Nephron progenitor cell (in vitro differentiated cells): ENCODE measurements at regions not wholly inside any gene's neighbourhood (a gene's known extent, or its start where the extent isn't known, plus 50 kb on each side); places are given as distances from the start of the nearest gene placed in this dataset.

Source experiments
- DNase-seq: peaks from one replicate; pipeline ENCODE4 v3.0.0; 2021
- H3K27ac Mint-ChIP-seq: 2 replicates; pipeline ENCODE4 v1.8.0; 2021; ENCODE audit warnings: mild to moderate bottlenecking, moderate library complexity, mixed read lengths
- H3K27me3 Mint-ChIP-seq: 2 replicates; pipeline ENCODE4 v1.8.0; 2021; ENCODE audit warnings: mild to moderate bottlenecking, low read depth, mixed read lengths; ENCODE audit not compliant: poor library complexity
- H3K36me3 Mint-ChIP-seq: 2 replicates; pipeline ENCODE4 v1.8.0; 2021; ENCODE audit warnings: low read depth, mixed read lengths
- H3K4me1 Mint-ChIP-seq: 2 replicates; pipeline ENCODE4 v1.8.0; 2021; ENCODE audit warnings: mixed read lengths
- H3K4me3 Mint-ChIP-seq: 2 replicates; pipeline ENCODE4 v1.8.0; 2021; ENCODE audit warnings: mild to moderate bottlenecking, moderate library complexity, mixed read lengths
- H3K9me3 Mint-ChIP-seq: 2 replicates; pipeline ENCODE4 v1.8.0; 2021; ENCODE audit warnings: mild to moderate bottlenecking, moderate library complexity, mixed read lengths
- TF ChIP-seq, protein P1 (sequence below): fragments of 200-600 bp; sonication (generic); IDR thresholded peaks from 2 replicates; pipeline ENCODE4 v1.5.0; 2021; ENCODE audit warnings: antibody characterized with exemption

DNA sequence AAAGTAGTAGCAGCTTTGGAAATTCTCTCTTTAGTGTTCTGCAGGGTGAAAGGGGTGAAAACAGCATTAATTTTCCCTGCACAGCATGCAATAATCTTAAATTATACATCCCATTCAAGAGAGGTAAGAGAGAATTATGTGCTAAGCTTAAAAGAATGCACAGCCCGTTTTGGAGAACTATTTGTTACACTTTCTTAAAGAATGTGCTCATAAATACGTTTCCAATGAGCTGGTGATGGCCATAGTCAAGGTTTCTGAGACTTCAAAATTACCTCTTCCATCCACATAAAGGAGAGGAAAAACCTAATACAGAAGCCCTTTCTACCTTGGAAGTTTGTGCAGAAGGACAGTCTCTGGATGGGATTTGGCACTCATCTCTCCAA is 766.7 kb upstream of the TENM3 start:
- H3K9me3 Mint-ChIP-seq = no peaks in the 10 kb centered on the region
- H3K27me3 Mint-ChIP-seq = peaks cover 3% of the 10 kb centered on the region
- H3K36me3 Mint-ChIP-seq = no peaks in the 10 kb centered on the region
- DNase-seq = no peak
- H3K27ac Mint-ChIP-seq = no peak overlapping the region
- H3K4me3 Mint-ChIP-seq = no peak overlapping the region
- TF ChIP-seq, protein P1, sequence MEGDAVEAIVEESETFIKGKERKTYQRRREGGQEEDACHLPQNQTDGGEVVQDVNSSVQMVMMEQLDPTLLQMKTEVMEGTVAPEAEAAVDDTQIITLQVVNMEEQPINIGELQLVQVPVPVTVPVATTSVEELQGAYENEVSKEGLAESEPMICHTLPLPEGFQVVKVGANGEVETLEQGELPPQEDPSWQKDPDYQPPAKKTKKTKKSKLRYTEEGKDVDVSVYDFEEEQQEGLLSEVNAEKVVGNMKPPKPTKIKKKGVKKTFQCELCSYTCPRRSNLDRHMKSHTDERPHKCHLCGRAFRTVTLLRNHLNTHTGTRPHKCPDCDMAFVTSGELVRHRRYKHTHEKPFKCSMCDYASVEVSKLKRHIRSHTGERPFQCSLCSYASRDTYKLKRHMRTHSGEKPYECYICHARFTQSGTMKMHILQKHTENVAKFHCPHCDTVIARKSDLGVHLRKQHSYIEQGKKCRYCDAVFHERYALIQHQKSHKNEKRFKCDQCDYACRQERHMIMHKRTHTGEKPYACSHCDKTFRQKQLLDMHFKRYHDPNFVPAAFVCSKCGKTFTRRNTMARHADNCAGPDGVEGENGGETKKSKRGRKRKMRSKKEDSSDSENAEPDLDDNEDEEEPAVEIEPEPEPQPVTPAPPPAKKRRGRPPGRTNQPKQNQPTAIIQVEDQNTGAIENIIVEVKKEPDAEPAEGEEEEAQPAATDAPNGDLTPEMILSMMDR = no peak
- H3K4me1 Mint-ChIP-seq = peaks cover 11% of the 10 kb centered on the region

DNA sequence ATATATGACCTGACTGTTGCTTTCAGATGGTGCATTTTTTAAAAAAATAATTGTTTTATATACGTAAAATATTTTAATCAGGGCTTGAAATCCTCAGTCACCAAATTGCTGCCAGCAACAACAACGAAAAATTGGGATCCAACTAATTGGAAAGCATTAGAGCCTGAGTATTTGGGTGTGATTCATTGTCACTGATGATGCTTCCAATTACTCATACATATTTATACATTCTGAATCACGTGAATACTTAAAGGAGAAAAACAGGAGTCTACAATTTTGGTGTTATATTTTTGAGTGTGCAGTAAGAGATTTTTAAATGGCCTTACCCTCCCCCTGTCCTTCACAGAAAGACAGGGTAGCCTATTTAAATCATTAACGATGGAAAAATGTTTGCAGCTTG is 765.6 kb upstream of the TENM3 start:
- no peak overlapping the region for H3K4me3 Mint-ChIP-seq

DNA sequence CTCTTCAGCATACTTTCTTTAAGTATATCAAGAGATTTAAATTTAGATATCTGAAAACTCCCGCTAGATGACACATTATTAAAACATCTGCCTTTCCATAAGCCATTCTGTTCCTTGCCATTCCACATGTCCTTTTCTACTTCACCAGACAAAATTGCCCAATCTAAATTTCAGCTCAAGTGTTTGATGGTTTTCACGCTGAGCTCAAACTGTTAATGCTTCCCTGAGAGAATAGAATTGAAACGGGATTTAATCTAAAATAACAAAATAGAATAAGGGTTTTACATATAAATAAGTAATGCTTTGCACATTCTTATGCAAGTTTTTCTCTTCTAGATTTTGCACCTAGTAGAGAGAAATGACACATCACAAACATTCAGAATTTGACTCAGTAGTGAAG is 764.5 kb upstream of the TENM3 start:
- Mint-ChIP-seq H3K27ac (no peak overlapping the region), H3K36me3 (no peaks in the 10 kb centered on the region), H3K4me1 (peaks cover 11% of the 10 kb centered on the region), H3K9me3 (no peaks in the 10 kb centered on the region), H3K4me3 (no peak overlapping the region), H3K27me3 (peaks cover 8% of the 10 kb centered on the region)
- DNase-seq = no peak
- TF ChIP-seq, protein P1 = no peak

More for the DNA sequence above, 765.6 kb upstream of the TENM3 start:
- DNase-seq = no peak
- TF ChIP-seq, protein P1 = no peak
- H3K27me3 Mint-ChIP-seq = peaks cover 6% of the 10 kb centered on the region
- no peak overlapping the region for H3K27ac Mint-ChIP-seq
- no peaks in the 10 kb centered on the region for H3K36me3 Mint-ChIP-seq
- peaks cover 11% of the 10 kb centered on the region for H3K4me1 Mint-ChIP-seq
- H3K9me3 Mint-ChIP-seq = no peaks in the 10 kb centered on the region

DNA sequence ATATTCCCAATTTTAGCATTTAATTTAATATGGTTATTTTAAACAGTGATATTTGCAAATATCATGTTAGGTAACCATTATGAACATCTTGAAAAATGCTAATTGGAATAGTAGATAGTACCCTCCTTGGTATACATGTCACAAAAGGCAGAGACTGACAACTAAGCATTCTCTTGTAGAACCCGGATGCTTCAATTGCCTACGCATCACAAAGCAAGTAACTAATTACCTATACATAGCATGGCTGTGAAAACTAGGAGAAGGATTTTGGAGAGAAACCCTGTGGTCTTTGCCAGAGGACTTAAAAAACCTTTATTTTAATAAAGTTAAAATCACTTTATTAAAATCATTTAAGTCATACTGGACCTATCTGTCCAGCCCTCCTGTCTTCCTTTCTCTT is 764.1 kb upstream of the TENM3 start:
- H3K36me3 Mint-ChIP-seq = no peaks in the 10 kb centered on the region
- no peak overlapping the region for H3K4me3 Mint-ChIP-seq
- no peak for DNase-seq
- H3K4me1 Mint-ChIP-seq = peaks cover 11% of the 10 kb centered on the region
- no peaks in the 10 kb centered on the region for H3K9me3 Mint-ChIP-seq
- TF ChIP-seq, protein P1 = no peak
- H3K27ac Mint-ChIP-seq = no peak overlapping the region
- H3K27me3 Mint-ChIP-seq = peaks cover 8% of the 10 kb centered on the region

DNA sequence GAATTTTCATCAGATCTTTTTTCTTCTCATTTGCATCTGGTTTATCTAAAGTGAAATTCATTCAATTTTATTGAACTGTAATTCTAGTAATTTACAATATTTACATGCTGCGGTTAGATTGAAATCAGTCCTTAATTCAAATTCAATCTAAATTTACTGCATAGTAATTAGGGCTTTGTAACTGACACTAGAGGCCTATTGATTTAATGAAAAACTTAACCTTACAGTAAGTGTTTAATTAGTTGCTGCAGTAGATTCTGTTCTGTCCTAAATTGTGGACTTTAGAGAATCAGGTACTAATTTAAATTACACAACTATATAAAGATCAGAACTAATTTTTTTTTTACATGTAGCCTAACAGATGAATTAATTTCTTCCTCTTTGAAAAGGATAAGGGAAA is 758.8 kb upstream of the TENM3 start:
- no peaks in the 10 kb centered on the region for H3K4me1 Mint-ChIP-seq
- no peak for DNase-seq
- H3K36me3 Mint-ChIP-seq = no peaks in the 10 kb centered on the region
- no peak overlapping the region for H3K4me3 Mint-ChIP-seq
- TF ChIP-seq, protein P1 = no peak
- H3K27ac Mint-ChIP-seq = no peak overlapping the region
- H3K9me3 Mint-ChIP-seq = no peaks in the 10 kb centered on the region
- H3K27me3 Mint-ChIP-seq = peaks cover 5% of the 10 kb centered on the region

DNA sequence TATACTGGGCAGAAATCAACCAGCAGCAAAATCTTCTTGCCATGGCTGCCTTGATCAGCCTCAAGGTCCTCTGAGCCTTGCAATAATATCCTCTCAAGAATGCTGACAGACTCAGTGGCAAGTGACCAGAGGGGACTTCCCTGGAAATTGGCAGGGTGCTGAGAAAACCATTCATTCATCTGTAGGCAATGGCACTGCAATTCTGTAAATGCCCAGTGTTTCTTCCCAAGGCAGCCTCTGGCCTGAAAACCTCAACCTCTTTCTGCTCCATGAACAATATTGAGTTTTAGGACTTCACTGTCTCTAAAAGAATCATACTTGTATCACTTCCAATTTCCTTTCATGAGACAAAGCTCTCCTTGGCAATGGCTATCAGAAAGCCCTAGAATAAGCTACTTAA is 754.3 kb upstream of the TENM3 start:
- H3K4me3 Mint-ChIP-seq = no peak overlapping the region
- DNase-seq = no peak
- H3K27ac Mint-ChIP-seq = no peak overlapping the region
- no peaks in the 10 kb centered on the region for H3K9me3 Mint-ChIP-seq
- no peaks in the 10 kb centered on the region for H3K4me1 Mint-ChIP-seq
- TF ChIP-seq, protein P1 = no peak
- no peaks in the 10 kb centered on the region for H3K36me3 Mint-ChIP-seq
- no peaks in the 10 kb centered on the region for H3K27me3 Mint-ChIP-seq
